Type B pancreatic cell (in vitro differentiated cells): ENCODE measurements at regions not wholly inside any gene's neighbourhood (a gene's known extent, or its start where the extent isn't known, plus 50 kb on each side); places are given as distances from the start of the nearest gene placed in this dataset.

Source experiments
- DNase-seq: peaks from one replicate; pipeline ENCODE4 v3.0.0; 2021; ENCODE audit warnings: mixed read lengths; ENCODE audit not compliant: unreplicated experiment; ENCODE audit errors: extremely low spot score
- H3K27ac Mint-ChIP-seq: 2 replicates; pipeline ENCODE4 v1.8.0; 2021; ENCODE audit warnings: mild to moderate bottlenecking, mixed read lengths
- H3K27me3 Mint-ChIP-seq: 2 replicates; pipeline ENCODE4 v1.8.0; 2021; ENCODE audit warnings: mixed read lengths
- H3K36me3 Mint-ChIP-seq: 2 replicates; pipeline ENCODE4 v1.8.0; 2021; ENCODE audit warnings: mixed read lengths
- H3K4me1 Mint-ChIP-seq: one replicate; pipeline ENCODE4 v1.8.0; 2021; ENCODE audit warnings: mixed read lengths; ENCODE audit not compliant: unreplicated experiment
- H3K4me3 Mint-ChIP-seq: 2 replicates; pipeline ENCODE4 v1.8.0; 2021; ENCODE audit warnings: mild to moderate bottlenecking, mixed read lengths
- H3K9me3 Mint-ChIP-seq: 2 replicates; pipeline ENCODE4 v1.8.0; 2021; ENCODE audit warnings: mixed read lengths
- TF ChIP-seq, protein P1 (sequence below): fragments of 200-600 bp; sonication (generic); conservative IDR thresholded peaks from 2 replicates; pipeline ENCODE4 v1.5.0; 2021; ENCODE audit warnings: antibody characterized with exemption, mild to moderate bottlenecking

DNA sequence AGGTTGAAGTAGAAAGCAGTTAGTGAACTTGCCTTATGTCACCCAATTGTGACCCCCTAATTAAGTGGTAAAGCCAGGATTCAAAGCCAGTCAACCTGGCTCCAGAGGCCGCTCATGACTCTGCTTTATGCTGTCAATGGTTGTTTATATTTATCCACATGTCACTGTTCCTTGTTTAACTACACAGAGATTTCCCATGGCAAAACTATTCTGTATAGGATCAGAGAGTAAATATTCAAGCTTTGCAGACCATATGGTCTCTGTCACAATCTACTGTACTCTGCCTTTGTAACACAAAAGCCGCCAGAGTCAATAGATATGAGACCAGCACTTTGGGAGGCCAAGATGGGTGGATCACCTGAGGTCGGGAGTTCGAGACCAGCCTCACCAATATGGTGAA lies 371.7 kb upstream of the PTBP2 start:
- H3K9me3 Mint-ChIP-seq, result no peaks in the 10 kb centered on the region
- no peak overlapping the region for H3K27ac Mint-ChIP-seq
- no peaks in the 10 kb centered on the region for H3K36me3 Mint-ChIP-seq
- TF ChIP-seq, protein P1, sequence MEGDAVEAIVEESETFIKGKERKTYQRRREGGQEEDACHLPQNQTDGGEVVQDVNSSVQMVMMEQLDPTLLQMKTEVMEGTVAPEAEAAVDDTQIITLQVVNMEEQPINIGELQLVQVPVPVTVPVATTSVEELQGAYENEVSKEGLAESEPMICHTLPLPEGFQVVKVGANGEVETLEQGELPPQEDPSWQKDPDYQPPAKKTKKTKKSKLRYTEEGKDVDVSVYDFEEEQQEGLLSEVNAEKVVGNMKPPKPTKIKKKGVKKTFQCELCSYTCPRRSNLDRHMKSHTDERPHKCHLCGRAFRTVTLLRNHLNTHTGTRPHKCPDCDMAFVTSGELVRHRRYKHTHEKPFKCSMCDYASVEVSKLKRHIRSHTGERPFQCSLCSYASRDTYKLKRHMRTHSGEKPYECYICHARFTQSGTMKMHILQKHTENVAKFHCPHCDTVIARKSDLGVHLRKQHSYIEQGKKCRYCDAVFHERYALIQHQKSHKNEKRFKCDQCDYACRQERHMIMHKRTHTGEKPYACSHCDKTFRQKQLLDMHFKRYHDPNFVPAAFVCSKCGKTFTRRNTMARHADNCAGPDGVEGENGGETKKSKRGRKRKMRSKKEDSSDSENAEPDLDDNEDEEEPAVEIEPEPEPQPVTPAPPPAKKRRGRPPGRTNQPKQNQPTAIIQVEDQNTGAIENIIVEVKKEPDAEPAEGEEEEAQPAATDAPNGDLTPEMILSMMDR, result no peak
- DNase-seq, result no peak
- H3K4me1 Mint-ChIP-seq, result no peaks in the 10 kb centered on the region
- no peak overlapping the region for H3K4me3 Mint-ChIP-seq
- no peaks in the 10 kb centered on the region for H3K27me3 Mint-ChIP-seq

DNA sequence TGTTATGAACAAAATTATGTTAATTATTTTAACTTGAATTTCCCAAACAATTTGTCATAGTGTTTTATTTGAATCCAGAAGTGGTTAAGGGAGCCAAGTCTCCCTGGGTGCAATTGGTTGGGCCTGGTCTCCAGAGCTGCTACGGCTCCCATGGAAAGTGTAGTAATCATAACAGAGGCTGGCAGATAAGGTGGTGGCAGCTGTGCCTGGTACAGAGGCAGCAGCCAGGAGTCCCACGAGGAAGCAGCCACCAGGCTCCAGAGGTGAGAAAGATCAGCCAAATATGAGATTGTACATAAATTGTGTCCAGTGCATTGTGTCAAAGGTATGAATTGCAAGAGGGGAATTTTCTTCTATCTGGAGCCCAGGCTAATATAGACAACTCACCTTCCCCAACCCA lies 368.9 kb upstream of the PTBP2 start:
- Mint-ChIP-seq H3K27me3 (no peaks in the 10 kb centered on the region), H3K36me3 (no peaks in the 10 kb centered on the region), H3K27ac (no peak overlapping the region), H3K4me3 (no peak overlapping the region), H3K9me3 (no peaks in the 10 kb centered on the region), H3K4me1 (no peaks in the 10 kb centered on the region)
- TF ChIP-seq, protein P1, result no peak
- DNase-seq, result no peak

DNA sequence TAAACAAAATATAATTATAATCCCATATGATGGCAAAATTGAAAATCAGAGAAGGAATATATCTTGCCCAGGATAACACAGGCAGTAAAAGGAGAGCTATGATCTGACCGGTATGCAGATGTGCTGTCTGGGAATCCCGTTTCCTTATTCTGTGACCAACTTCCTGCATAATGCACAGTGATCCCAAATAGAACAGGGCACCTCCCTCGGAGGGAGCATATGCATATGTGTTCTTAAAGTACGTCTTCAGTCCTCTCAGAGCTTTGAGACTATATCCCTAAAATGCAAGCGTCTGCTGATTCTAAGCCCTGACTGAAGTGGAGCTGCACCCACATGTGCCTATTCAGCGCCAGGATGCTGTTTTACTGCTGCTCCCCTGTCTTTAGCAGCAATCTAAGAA lies 366.1 kb upstream of the PTBP2 start:
- Mint-ChIP-seq H3K27ac (no peak overlapping the region), H3K4me3 (no peak overlapping the region), H3K4me1 (no peaks in the 10 kb centered on the region), H3K27me3 (no peaks in the 10 kb centered on the region), H3K9me3 (no peaks in the 10 kb centered on the region), H3K36me3 (no peaks in the 10 kb centered on the region)
- no peak for DNase-seq
- TF ChIP-seq, protein P1, result no peak

DNA sequence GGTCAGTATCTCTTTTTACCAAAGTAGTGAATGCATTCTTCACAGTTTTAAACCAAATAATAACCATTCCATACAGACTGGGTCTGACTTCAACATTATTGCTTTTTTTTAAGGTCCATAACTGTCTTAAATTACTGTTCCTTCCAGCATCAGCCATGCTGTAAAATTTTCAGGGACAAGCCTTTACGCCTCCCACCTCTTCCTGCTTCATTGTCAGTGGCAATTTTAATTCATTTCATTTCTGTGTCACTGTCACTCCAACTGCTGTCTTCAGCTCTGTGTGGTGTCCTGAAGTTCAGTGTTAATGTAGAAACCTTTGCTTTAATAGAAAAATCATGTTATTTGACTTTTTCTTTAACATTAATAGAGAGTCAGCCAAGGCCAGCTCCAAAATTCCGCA lies 365.6 kb upstream of the PTBP2 start:
- no peaks in the 10 kb centered on the region for H3K4me1 Mint-ChIP-seq
- no peaks in the 10 kb centered on the region for H3K9me3 Mint-ChIP-seq
- H3K36me3 Mint-ChIP-seq, result no peaks in the 10 kb centered on the region
- H3K27ac Mint-ChIP-seq, result no peak overlapping the region
- no peaks in the 10 kb centered on the region for H3K27me3 Mint-ChIP-seq
- TF ChIP-seq, protein P1, result no peak
- no peak overlapping the region for H3K4me3 Mint-ChIP-seq
- DNase-seq, result no peak

DNA sequence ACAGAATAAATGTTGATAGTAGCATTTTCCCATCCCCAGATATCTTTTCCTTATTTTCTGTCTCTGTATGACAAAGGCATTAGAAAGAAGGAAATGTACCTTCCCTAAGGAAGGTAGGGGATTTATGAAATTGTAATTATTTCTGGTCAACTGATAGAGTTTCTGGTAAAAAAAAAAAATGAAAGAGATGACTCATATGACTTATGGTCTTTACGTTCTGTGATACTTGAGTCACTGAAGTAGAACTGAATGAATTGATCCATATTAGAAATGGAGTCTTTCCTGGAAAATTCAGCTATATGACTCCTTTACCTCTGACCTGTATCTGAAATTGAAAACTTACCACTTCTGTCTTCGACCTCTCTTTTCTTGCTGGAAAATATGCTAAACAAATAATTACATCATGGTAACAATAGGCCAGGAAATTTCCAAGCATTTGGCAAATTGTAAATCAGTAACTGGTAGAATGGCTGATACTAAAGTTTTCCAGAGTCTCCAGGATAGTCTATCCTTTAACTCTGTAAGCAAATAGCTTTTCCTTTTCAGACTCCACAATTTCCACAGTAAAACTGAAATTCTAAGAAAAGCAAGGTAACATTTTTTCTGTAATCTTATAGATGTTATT lies 364.3 kb upstream of the PTBP2 start:
- Mint-ChIP-seq H3K27me3 (no peaks in the 10 kb centered on the region), H3K4me1 (no peaks in the 10 kb centered on the region), H3K9me3 (no peaks in the 10 kb centered on the region), H3K4me3 (no peak overlapping the region), H3K36me3 (no peaks in the 10 kb centered on the region), H3K27ac (no peak overlapping the region)
- TF ChIP-seq, protein P1, result no peak
- no peak for DNase-seq

DNA sequence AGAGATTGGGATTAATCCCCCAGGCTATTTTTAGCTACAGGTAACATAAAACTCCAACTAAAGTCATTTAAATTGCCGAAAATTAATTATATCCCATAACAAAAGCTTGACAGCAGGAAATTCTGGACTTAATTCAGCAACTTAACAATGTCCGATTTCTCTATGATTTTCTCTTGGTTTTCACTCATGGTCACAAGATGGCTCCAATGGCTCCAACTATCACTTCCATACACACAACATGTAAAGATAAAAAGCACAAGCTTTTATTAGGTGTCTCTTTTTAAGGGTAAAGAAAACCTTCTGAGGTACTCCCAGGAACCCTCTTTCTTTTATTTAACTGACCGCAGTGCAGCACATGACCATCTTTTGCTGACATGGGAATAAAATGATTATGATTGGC lies 363.5 kb upstream of the PTBP2 start:
- DNase-seq, result no peak
- no peaks in the 10 kb centered on the region for H3K27me3 Mint-ChIP-seq
- TF ChIP-seq, protein P1, result no peak
- H3K27ac Mint-ChIP-seq, result no peak overlapping the region
- no peaks in the 10 kb centered on the region for H3K9me3 Mint-ChIP-seq
- H3K4me1 Mint-ChIP-seq, result no peaks in the 10 kb centered on the region
- H3K36me3 Mint-ChIP-seq, result no peaks in the 10 kb centered on the region
- no peak overlapping the region for H3K4me3 Mint-ChIP-seq
